Mesenteric fat pad (tissue), 1 donor: ENCODE measurements at regions not wholly inside any gene's neighbourhood (a gene's known extent, or its start where the extent isn't known, plus 50 kb on each side); places are given as distances from the start of the nearest gene placed in this dataset.
"Not testable (repeated sequence)": the region's sequence is repeated elsewhere in the genome, so short reads cannot be mapped to it uniquely, and the experiment has no call there.

Source experiments
- DNase-seq: peaks from one replicate; pipeline ENCODE4 v3.0.0-alpha.2; 2020; ENCODE audit warnings: low spot score
- donor health status: DM: yes; HTN: yes; CAD: no.

- DNase-seq: not testable (repeated sequence)
Observed at GRCh38 chr1:149274493-149274892, 171.1 kb upstream of the NBPF9 start.

- DNase-seq: not testable (repeated sequence)
Observed at GRCh38 chr1:149275802-149276201, 172.5 kb upstream of the NBPF9 start.

- DNase-seq: not testable (repeated sequence)
Observed at GRCh38 chr1:149276496-149276895, 173.1 kb upstream of the NBPF9 start.

- DNase-seq: not testable (repeated sequence)
Observed at GRCh38 chr1:149278156-149278555, 174.8 kb upstream of the NBPF9 start.

- DNase-seq: not testable (repeated sequence)
Observed at GRCh38 chr1:149279015-149279414, 175.7 kb upstream of the NBPF9 start.

- not testable (repeated sequence) for DNase-seq
Observed at GRCh38 chr1:149279512-149279911, 176.2 kb upstream of the NBPF9 start.

- not testable (repeated sequence) for DNase-seq
Observed at GRCh38 chr1:149284773-149285172, 181.4 kb upstream of the NBPF9 start.

- not testable (repeated sequence) for DNase-seq
Observed at GRCh38 chr1:149285205-149285604, 181.9 kb upstream of the NBPF9 start.

- not testable (repeated sequence) for DNase-seq
Observed at GRCh38 chr1:149285638-149286037, 182.3 kb upstream of the NBPF9 start.

- not testable (repeated sequence) for DNase-seq
Observed at GRCh38 chr1:149288580-149288979, 185.2 kb upstream of the NBPF9 start.

- DNase-seq: not testable (repeated sequence)
Observed at GRCh38 chr1:149300478-149301218, 174.2 kb upstream of the NBPF19 start.

- DNase-seq: not testable (repeated sequence)
Observed at GRCh38 chr1:149301282-149301681, 173.6 kb upstream of the NBPF19 start.

- not testable (repeated sequence) for DNase-seq
Observed at GRCh38 chr1:149304796-149305195, 170.0 kb upstream of the NBPF19 start.

- DNase-seq: not testable (repeated sequence)
Observed at GRCh38 chr1:149307640-149308039, 167.2 kb upstream of the NBPF19 start.

GRCh38 chr1:149314921-149315320 is 159.9 kb upstream of the NBPF19 start:
- not testable (repeated sequence) for DNase-seq

GRCh38 chr1:149320971-149321731 is 153.7 kb upstream of the NBPF19 start:
- not testable (repeated sequence) for DNase-seq

- not testable (repeated sequence) for DNase-seq
Observed at GRCh38 chr1:149321732-149322016, 153.2 kb upstream of the NBPF19 start.

- DNase-seq: not testable (repeated sequence)
Observed at GRCh38 chr1:149330081-149330335, 144.8 kb upstream of the NBPF19 start.

GRCh38 chr1:149336082-149336481 is 138.8 kb upstream of the NBPF19 start:
- not testable (repeated sequence) for DNase-seq

- DNase-seq: not testable (repeated sequence)
Observed at GRCh38 chr1:149338221-149338691, 136.6 kb upstream of the NBPF19 start.

- not testable (repeated sequence) for DNase-seq
Observed at GRCh38 chr1:149338698-149339097, 136.1 kb upstream of the NBPF19 start.

- DNase-seq: not testable (repeated sequence)
Observed at GRCh38 chr1:149349448-149349847, 125.4 kb upstream of the NBPF19 start.

GRCh38 chr1:149352205-149352604 is 122.6 kb upstream of the NBPF19 start:
- not testable (repeated sequence) for DNase-seq
